Breast epithelium (tissue), 3 donors: ENCODE measurements at regions not wholly inside any gene's neighbourhood (a gene's known extent, or its start where the extent isn't known, plus 50 kb on each side); places are given as distances from the start of the nearest gene placed in this dataset.

Experiments used
- CTCF ChIP-seq, 3 donors: fragments of 450-650 bp; IDR thresholded peaks; one replicate each; pipeline ENCODE4 v1.5.1; 2016 to 2017; ENCODE audit warnings: antibody characterized with exemption in 3 of 3, mild to moderate bottlenecking in 3 of 3, moderate library complexity in 3 of 3
- POLR2A ChIP-seq: fragments of 450-650 bp; IDR thresholded peaks from one replicate; pipeline ENCODE4 v1.6.1; 2016; ENCODE audit warnings: antibody characterized with exemption, mild to moderate bottlenecking, moderate library complexity
- POLR2AphosphoS5 ChIP-seq, 3 donors: sonication (generic); formaldehyde crosslinking; IDR thresholded peaks; one replicate each; pipeline ENCODE4 v1.6.1; 2017; ENCODE audit warnings: antibody characterized with exemption in 3 of 3

- TF ChIP-seq POLR2A (no peak), CTCF (IDR thresholded peaks at IDR 0.05) (no peak), POLR2AphosphoS5 (IDR thresholded peaks at IDR 0.05) (no peak)
Measured at GRCh38 chr16:85209526-85210121, 97.4 kb upstream of the CIBAR2 start.
